ENCODE measurements at regions not wholly inside any gene's neighbourhood (a gene's known extent, or its start where the extent isn't known, plus 50 kb on each side); places are given as distances from the start of the nearest gene placed in this dataset.
A peak's percentile ranks its signal among the peaks of the same experiment; 100 is the strongest.
"Not testable (repeated sequence)": the region's sequence is repeated elsewhere in the genome, so short reads cannot be mapped to it uniquely, and the experiment has no call there.

DNA sequence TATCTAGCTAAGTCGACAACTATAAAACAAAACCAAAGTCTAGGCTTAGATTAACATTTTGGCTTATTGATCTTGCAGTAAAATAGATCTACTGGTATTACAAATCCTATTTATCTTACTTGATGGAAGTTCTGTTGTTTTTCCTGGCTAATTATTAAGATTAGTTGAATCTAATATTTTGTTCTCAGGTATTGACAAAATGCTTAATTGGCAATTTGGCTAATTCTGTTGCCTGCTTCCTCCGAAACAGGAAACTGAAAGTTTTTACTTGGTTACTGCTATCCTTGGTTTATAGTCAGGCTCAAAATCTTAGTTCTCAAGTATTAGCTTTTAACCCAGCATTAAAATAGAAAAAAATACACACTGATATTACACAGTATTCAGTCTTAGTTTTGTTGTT lies 820.5 kb downstream of the NR2F1-AS1 start:
- FAIRE-seq = no peak

DNA sequence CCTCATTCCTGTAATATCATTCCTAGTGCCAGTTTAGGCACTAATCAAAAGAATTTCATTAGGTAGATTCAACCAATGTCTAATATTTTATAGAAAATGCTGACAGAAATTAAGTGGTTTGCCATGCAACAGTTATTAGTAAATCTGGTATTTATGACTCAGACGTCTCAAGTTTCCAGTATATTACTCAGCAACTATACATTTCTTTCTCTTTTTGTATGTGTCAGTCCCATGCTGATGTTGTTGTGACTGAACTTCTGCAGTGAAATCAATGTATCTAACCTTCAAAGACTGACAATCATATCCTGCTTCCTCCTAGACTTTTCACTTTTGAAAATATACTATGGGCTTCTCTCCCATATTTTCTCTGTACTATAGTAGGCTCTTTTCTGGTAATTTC lies 822.5 kb downstream of the NR2F1-AS1 start:
- FAIRE-seq = no peak

DNA sequence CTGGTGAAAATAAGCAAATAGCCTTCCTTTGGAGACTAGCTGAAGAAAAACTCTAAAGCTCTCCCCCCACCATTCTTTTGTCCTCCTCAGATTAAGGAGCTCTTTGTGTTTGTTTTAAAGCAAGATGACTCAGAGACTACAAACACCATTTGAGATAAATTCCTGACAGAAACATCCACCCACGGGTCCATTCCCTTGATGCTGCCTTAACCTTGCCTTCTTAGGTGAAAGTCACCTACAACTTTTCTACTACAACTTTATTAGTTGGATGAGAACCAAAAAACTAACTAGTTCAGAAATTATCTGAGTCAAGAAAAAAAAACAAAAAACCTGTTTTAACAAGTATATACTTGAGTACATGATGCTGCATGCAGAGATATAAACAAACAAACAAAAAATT lies 831.1 kb downstream of the NR2F1-AS1 start:
- no peak for FAIRE-seq

GRCh38 chr5:92748072-92748676 lies 832.8 kb downstream of the NR2F1-AS1 start:
- no peak for FAIRE-seq

GRCh38 chr5:92741906-92742305 lies 839.1 kb downstream of the NR2F1-AS1 start:
- FAIRE-seq = no peak

- FAIRE-seq = no peak
These were observed 846.6 kb downstream of the NR2F1-AS1 start for GRCh38 chr5:92734211-92734940.

DNA sequence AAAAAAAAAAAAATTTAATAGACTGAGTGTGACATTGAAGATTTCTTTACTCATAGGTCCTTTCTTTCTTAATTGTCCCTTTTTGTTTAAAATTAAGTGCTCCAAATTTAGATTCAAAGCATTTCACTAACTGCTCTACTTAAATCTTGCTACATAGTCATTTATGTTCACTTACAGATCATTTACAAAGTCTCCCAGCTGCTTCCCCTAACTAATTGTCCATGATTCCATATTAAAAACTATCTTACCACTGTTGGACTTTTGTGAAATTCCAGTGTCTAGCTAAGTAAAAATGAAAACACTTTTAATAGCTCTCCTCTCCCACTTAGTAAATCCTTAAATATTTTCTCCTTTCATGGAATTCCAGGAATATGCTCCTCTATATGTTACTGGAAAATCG lies 850.5 kb downstream of the NR2F1-AS1 start:
- FAIRE-seq = no peak

GRCh38 chr5:92729088-92729487 lies 851.9 kb downstream of the NR2F1-AS1 start:
- no peak for FAIRE-seq

DNA sequence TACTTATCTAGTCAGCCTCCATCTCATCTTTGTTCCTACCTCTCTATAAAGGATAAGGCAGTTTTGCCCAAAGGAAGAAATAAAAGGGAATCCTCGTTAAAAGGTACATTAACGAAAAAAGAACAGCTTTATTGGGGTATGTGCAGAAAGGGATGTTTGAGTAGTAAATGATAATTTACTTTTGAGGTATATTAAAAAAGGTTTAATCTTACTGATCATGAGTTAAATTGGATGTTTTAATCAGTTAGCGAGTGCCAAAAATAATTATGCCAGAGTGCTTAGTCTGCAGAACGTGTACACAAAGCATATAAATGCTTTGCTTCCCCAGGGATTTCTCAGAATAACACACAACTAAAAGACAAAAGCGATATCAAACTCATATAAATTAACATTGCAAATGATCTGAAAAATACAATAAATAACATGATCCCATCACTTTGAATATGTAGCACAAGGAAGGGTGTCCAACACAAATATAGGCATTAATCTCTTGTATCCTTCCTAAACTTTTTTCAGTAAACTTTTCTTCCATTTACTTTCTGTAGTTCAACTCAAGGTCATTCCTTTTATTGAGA lies 865.0 kb downstream of the NR2F1-AS1 start:
- no peak for FAIRE-seq

DNA sequence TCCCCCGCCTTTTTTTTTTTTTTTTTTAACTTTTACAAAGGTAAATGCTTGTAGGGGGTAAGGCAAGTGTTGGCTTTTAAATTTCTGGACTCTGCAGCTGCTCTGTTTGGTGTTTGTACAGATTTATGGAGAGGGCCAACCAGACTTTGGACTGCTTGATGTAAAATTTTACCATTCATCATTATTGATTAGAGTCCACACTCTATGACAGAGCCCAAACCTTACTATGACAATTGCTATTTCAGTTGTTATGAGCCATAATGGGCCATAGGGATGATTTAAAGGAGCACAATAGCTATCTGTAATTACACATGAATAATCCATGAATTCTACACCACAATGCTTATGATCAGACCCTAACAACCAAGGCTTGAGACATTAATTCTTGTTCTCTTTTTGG lies 867.2 kb downstream of the NR2F1-AS1 start:
- FAIRE-seq = no peak

GRCh38 chr5:92713335-92713743 lies 867.7 kb downstream of the NR2F1-AS1 start:
- no peak for FAIRE-seq

- no peak for FAIRE-seq
These were observed 869.1 kb downstream of the NR2F1-AS1 start for GRCh38 chr5:92711956-92712355.

DNA sequence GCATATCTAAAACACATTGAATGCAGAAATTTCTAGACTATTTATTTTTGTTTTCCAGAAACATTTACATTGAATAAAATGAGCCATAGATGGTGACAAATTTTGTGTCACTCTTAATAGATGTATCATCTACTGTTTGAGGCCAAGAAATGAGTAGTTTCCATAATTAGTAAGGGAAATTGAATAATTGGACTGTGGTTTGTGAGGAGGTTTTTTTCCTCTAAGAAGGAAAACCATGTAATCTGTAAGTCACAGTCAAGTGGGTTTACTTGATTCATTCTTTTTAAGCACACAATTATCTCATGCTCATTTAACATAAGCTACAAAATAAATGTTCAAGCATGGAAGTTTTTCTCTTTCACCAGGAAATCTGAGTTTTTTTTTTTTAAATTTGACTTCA lies 876.4 kb downstream of the NR2F1-AS1 start:
- FAIRE-seq = no peak

- no peak for FAIRE-seq
These were observed 877.0 kb downstream of the NR2F1-AS1 start for GRCh38 chr5:92703976-92704375.

DNA sequence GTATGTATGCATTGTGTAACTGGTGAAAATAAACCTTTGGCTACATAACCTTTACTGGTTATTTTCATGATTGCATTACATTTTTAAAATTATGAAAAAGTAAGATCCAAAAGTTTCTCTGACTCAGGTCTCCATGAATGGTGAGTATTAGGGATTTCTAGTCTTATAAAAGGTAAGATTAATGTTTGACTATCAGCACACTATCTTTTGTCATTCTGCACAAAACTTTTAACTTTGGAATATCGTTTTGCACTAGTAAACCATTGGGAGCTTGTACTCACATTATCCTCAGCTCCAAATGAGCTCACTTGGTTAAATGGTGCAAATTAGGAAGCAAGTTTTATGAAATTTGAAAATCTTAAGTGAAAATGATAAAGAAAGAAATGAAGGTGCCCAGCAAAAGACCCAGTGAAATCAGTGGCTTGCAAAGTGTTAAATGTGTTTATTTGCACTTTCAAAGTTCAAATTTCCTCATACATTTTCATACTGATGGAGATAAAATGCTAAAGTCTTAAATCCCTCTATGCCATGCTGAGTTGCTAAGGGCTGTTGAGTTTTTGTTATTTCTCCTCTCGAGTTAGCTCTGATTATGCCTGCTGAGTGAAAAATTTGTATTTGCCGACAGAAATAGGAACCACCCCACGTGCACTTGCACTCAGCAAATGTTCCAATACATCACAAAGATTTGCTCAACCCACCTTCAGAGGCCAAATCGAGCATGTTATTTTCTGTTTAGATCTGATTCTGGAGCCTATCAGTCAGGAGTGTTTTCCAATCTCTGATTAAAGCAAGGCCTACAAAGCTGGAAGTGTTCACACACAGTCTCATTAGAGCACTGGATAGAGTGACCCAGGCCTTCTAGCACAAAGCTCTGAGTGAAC lies 885.7 kb downstream of the NR2F1-AS1 start:
- no peak for FAIRE-seq

GRCh38 chr5:92694067-92694466 lies 887.0 kb downstream of the NR2F1-AS1 start:
- no peak for FAIRE-seq

DNA sequence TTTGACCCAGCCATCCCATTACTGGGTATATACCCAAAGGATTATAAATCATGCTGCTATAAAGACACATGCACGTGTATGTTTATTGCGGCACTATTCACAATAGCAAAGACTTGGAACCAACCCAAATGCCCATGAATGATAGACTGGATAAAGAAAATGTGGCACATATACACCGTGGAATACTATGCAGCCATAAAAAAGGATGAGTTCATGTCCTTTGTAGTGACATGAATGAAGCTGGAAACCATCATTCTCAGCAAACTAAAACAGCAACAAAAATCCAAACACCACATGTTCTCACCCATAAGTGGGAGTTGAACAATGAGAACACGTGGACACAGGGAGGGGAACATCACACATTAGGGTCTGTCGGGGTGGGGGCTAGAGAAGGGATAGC lies 889.1 kb downstream of the NR2F1-AS1 start:
- not testable (repeated sequence) for FAIRE-seq

DNA sequence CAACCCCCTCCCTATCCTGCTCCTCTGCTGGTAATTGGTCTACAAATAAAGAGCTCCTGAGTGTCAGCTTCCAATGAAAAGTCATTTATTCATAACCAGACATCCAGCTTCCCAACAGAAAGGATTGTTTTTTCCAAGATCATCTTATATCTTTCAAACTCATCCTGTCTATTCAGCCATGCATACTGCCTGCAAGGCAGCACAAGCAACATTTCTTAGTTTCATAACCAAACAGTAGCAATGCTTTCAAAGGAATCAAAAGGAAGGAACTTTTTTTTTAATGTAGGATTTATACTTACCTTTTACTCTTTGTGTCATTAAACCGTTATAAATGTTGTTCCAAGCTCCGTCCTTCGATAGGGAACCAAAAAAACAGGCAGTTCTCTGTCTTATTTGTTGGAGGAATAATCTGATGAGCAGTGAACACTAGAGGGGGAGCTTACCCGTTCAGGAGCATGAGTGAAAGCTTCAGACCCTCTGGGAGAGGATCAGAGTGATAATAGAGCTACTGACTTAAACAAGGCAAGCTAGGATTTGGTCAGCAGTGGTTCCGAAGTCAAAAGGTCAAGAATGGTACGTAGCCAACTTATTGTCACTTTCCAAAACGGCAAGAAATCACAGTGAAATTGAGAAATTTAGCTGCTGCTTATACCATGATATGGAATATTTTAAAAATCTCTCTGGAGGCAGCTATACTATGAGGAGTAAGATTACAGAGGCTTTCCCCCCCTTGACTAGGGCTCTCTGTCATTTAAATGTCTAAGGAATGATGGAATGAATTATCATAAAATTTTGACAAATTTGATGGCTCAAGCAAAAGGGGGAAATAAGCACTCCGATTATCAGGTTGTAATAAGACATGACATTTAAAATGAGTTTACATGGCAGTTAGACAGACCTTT lies 892.9 kb downstream of the NR2F1-AS1 start:
- FAIRE-seq = peak; percentile 78

- no peak for FAIRE-seq
These were observed 902.4 kb downstream of the NR2F1-AS1 start for GRCh38 chr5:92678640-92679039.

GRCh38 chr5:92676215-92677165 lies 904.5 kb downstream of the NR2F1-AS1 start:
- no peak for FAIRE-seq

DNA sequence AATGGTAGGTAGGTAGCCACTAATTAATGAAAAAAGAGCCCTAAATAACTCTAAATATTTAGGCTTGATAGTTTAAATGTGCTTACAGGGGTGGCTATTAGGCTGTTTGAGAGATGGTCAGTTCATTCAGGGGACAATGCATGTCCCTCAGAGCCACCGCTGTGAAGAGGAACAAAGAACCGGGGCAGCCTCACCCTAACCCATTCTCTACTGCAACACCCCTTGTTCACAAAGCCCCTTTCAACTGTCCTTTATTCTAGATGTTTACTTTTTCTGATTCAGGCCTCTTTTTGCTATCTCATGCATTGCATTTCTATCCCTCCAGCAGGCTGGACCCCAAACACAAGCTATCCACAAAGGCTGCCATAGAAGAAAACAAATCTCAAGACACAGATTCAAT lies 906.7 kb downstream of the NR2F1-AS1 start:
- no peak for FAIRE-seq
